HepG2 (cell line): ENCODE measurements at regions not wholly inside any gene's neighbourhood (a gene's known extent, or its start where the extent isn't known, plus 50 kb on each side); places are given as distances from the start of the nearest gene placed in this dataset.

Source experiments
- ATAC-seq: fragments of 200-7000 bp; cut with Tn5 transposase; 3 replicates; pipeline ENCODE4 v1.9.1; 2020; ENCODE audit warnings: mild to moderate bottlenecking, moderate library complexity
- BruUV-seq: library from RNA; stranded (reverse); fragments of 400-500 nt; replicated peaks from 2 replicates; lab custom pipeline; 2021; lab: Mats Ljungman, UMichigan
- CTCF ChIA-PET: fragments of 300-600 bp; formaldehyde crosslinking; extraction: SDS; loops from one replicate; lab custom pipeline; 2021; ENCODE audit warnings: low total read pairs, inconsistent platforms, low intra/inter-chr PET ratio; lab: Yijun Ruan, JAX
- POLR2A ChIA-PET: fragments of 350-600 bp; sonication (Branson Sonifier 250); formaldehyde crosslinking; loops from one replicate; lab custom pipeline; 2020; ENCODE audit warnings: antibody characterized with exemption, inconsistent platforms; lab: Yijun Ruan, JAX
- DNase-seq: peaks from one replicate; pipeline ENCODE4 v3.0.0-alpha.2; 2015; ENCODE audit warnings: low spot score
- FAIRE-seq: peaks from 3 replicates; lab custom pipeline; 2011; peaks lifted over from hg19 to GRCh38; lab: Jason Lieb, UNC
- H2AFZ ChIP-seq: one replicate; pipeline ENCODE4 v1.6.1; 2011; ENCODE audit warnings: low read length, inconsistent platforms
- H3K27ac ChIP-seq: fragments of 300-600 bp; 3 replicates; pipeline ENCODE4 v1.8.0; 2011; ENCODE audit warnings: mixed run types, mild to moderate bottlenecking, mixed read lengths, low read length, inconsistent platforms; ENCODE audit not compliant: insufficient read depth; ENCODE audit errors: extremely low read length
- H3K27me3 ChIP-seq, 2 experiments: fragments of 200-600 bp in 1 of 2; 2 replicates in 1 of 2; 3 replicates in 1 of 2; pipeline versions ENCODE4 v1.6.0 to v1.8.0; 2011; ENCODE audit warnings: low read length in 2 of 2, mild to moderate bottlenecking in 2 of 2, moderate library complexity in 2 of 2, inconsistent platforms in 1 of 2; ENCODE audit not compliant: insufficient read depth in 2 of 2, control insufficient read depth in 1 of 2
- H3K36me3 ChIP-seq, 2 experiments: fragments of 200-600 bp in 1 of 2; replicated peaks in 1 of 2; 2 replicates in 1 of 2; 3 replicates in 1 of 2; pipeline versions ENCODE4 v1.5.1 to v1.8.0; 2011; ENCODE audit warnings: low read length in 2 of 2, inconsistent platforms in 1 of 2; ENCODE audit not compliant: insufficient read depth in 2 of 2, control insufficient read depth in 1 of 2
- H3K4me1 ChIP-seq: 2 replicates; pipeline ENCODE4 v1.5.1; 2012; ENCODE audit warnings: low read length, inconsistent platforms; ENCODE audit not compliant: insufficient read depth
- H3K4me2 ChIP-seq: 2 replicates; pipeline ENCODE4 v1.6.0; 2011; ENCODE audit warnings: low read depth, low read length, inconsistent platforms
- H3K4me3 ChIP-seq, 3 experiments: fragments of 200-600 bp in 1 of 3; sonication (generic), shearing (Covaris generic) in 1 of 3; replicated peaks in 1 of 3; 2 replicates each; pipeline ENCODE4 v1.5.1; 2011 to 2016; ENCODE audit warnings: low read length in 3 of 3, inconsistent platforms in 2 of 3, low read depth in 2 of 3, mild to moderate bottlenecking in 2 of 3, control low read depth in 1 of 3, mixed read lengths in 1 of 3; ENCODE audit not compliant: insufficient read depth in 1 of 3
- H3K79me2 ChIP-seq: one replicate; pipeline ENCODE4 v1.6.1; 2011; ENCODE audit warnings: low read length, inconsistent platforms; ENCODE audit not compliant: insufficient read depth
- H3K9ac ChIP-seq: 2 replicates; pipeline ENCODE4 v1.6.0; 2011; ENCODE audit warnings: mild to moderate bottlenecking, low read depth, low read length, inconsistent platforms; ENCODE audit not compliant: insufficient read depth
- H3K9me3 ChIP-seq: 2 replicates; pipeline ENCODE4 v1.5.1; 2012; ENCODE audit warnings: mild to moderate bottlenecking, low read length
- H4K20me1 ChIP-seq: 2 replicates; pipeline ENCODE4 v1.6.0; 2011; ENCODE audit warnings: inconsistent platforms, mild to moderate bottlenecking, low read length, moderate library complexity; ENCODE audit not compliant: insufficient read depth
- AHDC1 ChIP-seq: sonication (generic); formaldehyde crosslinking; IDR thresholded peaks from 2 replicates; pipeline ENCODE4 v1.5.1; 2020; ENCODE audit warnings: mild to moderate bottlenecking, missing genetic modification reagents, borderline replicate concordance
- CBFB ChIP-seq: sonication (generic); formaldehyde crosslinking; IDR thresholded peaks from 2 replicates; pipeline ENCODE4 v1.4.0; 2020; ENCODE audit warnings: missing genetic modification reagents
- CENPX ChIP-seq: sonication (generic); formaldehyde crosslinking; IDR thresholded peaks from 2 replicates; pipeline ENCODE4 v1.9.0; 2021; ENCODE audit warnings: mild to moderate bottlenecking, missing genetic modification reagents, moderate library complexity
- FIP1L1 ChIP-seq: fragments of 200-400 bp; formaldehyde crosslinking; IDR thresholded peaks from 2 replicates; pipeline ENCODE4 v1.6.1; 2018; ENCODE audit warnings: low read depth, mild to moderate bottlenecking, low read length, moderate library complexity, borderline replicate concordance; ENCODE audit not compliant: insufficient read depth
- GZF1 ChIP-seq: sonication (generic); formaldehyde crosslinking; IDR thresholded peaks from 2 replicates; pipeline ENCODE4 v1.5.1; 2020; ENCODE audit warnings: mild to moderate bottlenecking, missing genetic modification reagents
- HOXA5 ChIP-seq: sonication (generic); formaldehyde crosslinking; IDR thresholded peaks from 2 replicates; pipeline ENCODE4 v1.4.0; 2020; ENCODE audit warnings: missing genetic modification reagents
- NFIC ChIP-seq: IDR thresholded peaks from 2 replicates; pipeline ENCODE4 v1.6.1; 2012; ENCODE audit warnings: mild to moderate bottlenecking, low read length, inconsistent platforms
- NFYC ChIP-seq: IDR thresholded peaks from 2 replicates; pipeline ENCODE4 v1.6.1; 2016; ENCODE audit warnings: missing genetic modification reagents, missing compliant biosample characterization
- SETDB1 ChIP-seq: sonication (generic); formaldehyde crosslinking; IDR thresholded peaks from 2 replicates; pipeline ENCODE4 v1.5.1; 2020; ENCODE audit warnings: missing genetic modification reagents, mild to moderate bottlenecking, borderline replicate concordance
- SNAI1 ChIP-seq: sonication (generic); formaldehyde crosslinking; IDR thresholded peaks from 2 replicates; pipeline ENCODE4 v1.5.0; 2020; ENCODE audit warnings: mild to moderate bottlenecking, missing genetic modification reagents, borderline replicate concordance
- SP4 ChIP-seq: sonication (generic); formaldehyde crosslinking; IDR thresholded peaks from 2 replicates; pipeline ENCODE4 v1.8.1; 2023; ENCODE audit warnings: mild to moderate bottlenecking, missing genetic modification reagents
- TRIM24 ChIP-seq: sonication (generic); formaldehyde crosslinking; IDR thresholded peaks from 2 replicates; pipeline ENCODE4 v1.8.0; 2022; ENCODE audit warnings: mild to moderate bottlenecking, missing genetic modification reagents
- WIZ ChIP-seq: sonication (generic); formaldehyde crosslinking; IDR thresholded peaks from 2 replicates; pipeline ENCODE4 v1.5.1; 2020; ENCODE audit warnings: mild to moderate bottlenecking, missing genetic modification reagents
- YEATS2 ChIP-seq: sonication (generic); formaldehyde crosslinking; IDR thresholded peaks from 2 replicates; pipeline ENCODE4 v1.4.0; 2020; ENCODE audit warnings: missing genetic modification reagents, borderline replicate concordance
- ZMAT5 ChIP-seq: sonication (generic); formaldehyde crosslinking; IDR thresholded peaks from 2 replicates; pipeline ENCODE4 v1.5.0; 2020; ENCODE audit warnings: mild to moderate bottlenecking, low read depth, missing genetic modification reagents, borderline replicate concordance
- ZMYM3 ChIP-seq: sonication (generic); formaldehyde crosslinking; IDR thresholded peaks from 2 replicates; pipeline ENCODE4 v1.5.1; 2020; ENCODE audit warnings: mild to moderate bottlenecking, missing genetic modification reagents
- ZNF232 ChIP-seq: sonication (generic); formaldehyde crosslinking; IDR thresholded peaks from 2 replicates; pipeline ENCODE4 v1.4.0; 2020; ENCODE audit warnings: missing genetic modification reagents, borderline replicate concordance
- ZNF274 ChIP-seq: sonication (generic); formaldehyde crosslinking; IDR thresholded peaks from 2 replicates; pipeline ENCODE4 v1.5.1; 2020; ENCODE audit warnings: mild to moderate bottlenecking, missing genetic modification reagents
- ZNF768 ChIP-seq: sonication (generic); formaldehyde crosslinking; IDR thresholded peaks from 2 replicates; pipeline ENCODE4 v1.4.0; 2020; ENCODE audit warnings: missing genetic modification reagents
- WGBS: methylation state at CpG from one replicate; pipeline ENCODE4 v1.1.6; 2017; ENCODE audit warnings: low lambda C conversion rate; 5-methylcytosine and 5-hydroxymethylcytosine counted together
- in situ Hi-C: cut with HindIII; loops from 2 replicates; pipeline ENCODE4 v1.10.0; 2017; ENCODE audit warnings: low pct_unique_long_range_greater_than_20kb; ENCODE audit not compliant: extremely low pct_ligation_motif_present
- intact Hi-C: fragments of 100-400 bp; cut with micrococcal nuclease; formaldehyde crosslinking; loops from one replicate; pipeline ENCODE4 v1.10.0; 2022; ENCODE audit not compliant: unreplicated experiment
- TF ChIP-seq, protein P1 (sequence below): sonication (generic); formaldehyde crosslinking; conservative IDR thresholded peaks from 2 replicates; pipeline ENCODE4 v1.4.0; 2020; ENCODE audit warnings: missing genetic modification reagents

DNA sequence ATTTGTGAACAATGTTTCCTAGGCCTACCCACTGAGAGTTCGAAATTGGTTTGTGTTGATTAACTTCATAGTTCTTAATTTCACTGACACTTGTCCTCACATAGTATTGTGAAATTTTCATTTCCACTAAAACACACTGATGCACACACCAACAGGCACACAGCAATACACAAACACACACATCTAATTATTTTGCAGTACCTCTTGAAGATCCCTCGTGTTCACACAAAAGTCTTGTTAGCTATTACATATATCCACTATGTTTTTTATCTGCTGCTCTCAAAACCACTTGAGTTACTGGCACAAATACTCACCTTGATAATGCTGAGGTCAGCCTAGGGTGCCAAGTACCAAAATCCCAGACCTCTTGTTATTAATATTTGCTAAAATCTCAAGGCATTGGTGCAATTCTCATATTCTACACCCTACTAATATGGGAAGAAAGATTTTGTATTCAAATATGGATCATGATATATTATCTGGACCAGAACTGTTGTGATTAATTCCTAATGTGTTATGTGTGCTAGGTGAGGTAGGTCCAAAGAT lies 767.4 kb upstream of the CDH10 start:
- ChIA-PET POLR2A (no interaction called here), CTCF (no interaction called here)
- Histone ChIP-seq H4K20me1 (no peaks in the 10 kb centered on the region), H3K9ac (no peak overlapping the region), H3K27ac (no peak overlapping the region), H3K4me1 (no peaks in the 10 kb centered on the region), H3K4me3 (no peak overlapping the region), H3K36me3 (no peaks in the 10 kb centered on the region), H3K79me2 (no peaks in the 10 kb centered on the region), H2AFZ (no peak overlapping the region), H3K27me3 (no peaks in the 10 kb centered on the region), H3K9me3 (peaks cover 4% of the 10 kb centered on the region; the same call in 1 of the 2 replicates), H3K4me2 (no peak overlapping the region)
- 4% methylated on average over 2 of the region's 2 CpGs for WGBS
- intact Hi-C loops (no loop called here), in situ Hi-C loops (no loop called here)
- TF ChIP-seq ZNF232 (CRISPR knock-in tag) (no peak), ZNF274 (CRISPR knock-in tag) (no peak), ZMAT5 (CRISPR knock-in tag) (no peak), AHDC1 (CRISPR knock-in tag) (no peak), SP4 (CRISPR knock-in tag) (no peak), SETDB1 (CRISPR knock-in tag) (no peak), SNAI1 (no peak), GZF1 (CRISPR knock-in tag) (no peak), CBFB (CRISPR knock-in tag) (no peak), TRIM24 (CRISPR knock-in tag) (no peak), ZMYM3 (CRISPR knock-in tag) (no peak), ZNF768 (CRISPR knock-in tag) (no peak), NFYC (CRISPR knock-in tag) (no peak), FIP1L1 (no peak), YEATS2 (CRISPR knock-in tag) (no peak), WIZ (CRISPR knock-in tag) (no peak), NFIC (no peak), HOXA5 (no peak), CENPX (CRISPR knock-in tag) (no peak)
- TF ChIP-seq, protein P1, sequence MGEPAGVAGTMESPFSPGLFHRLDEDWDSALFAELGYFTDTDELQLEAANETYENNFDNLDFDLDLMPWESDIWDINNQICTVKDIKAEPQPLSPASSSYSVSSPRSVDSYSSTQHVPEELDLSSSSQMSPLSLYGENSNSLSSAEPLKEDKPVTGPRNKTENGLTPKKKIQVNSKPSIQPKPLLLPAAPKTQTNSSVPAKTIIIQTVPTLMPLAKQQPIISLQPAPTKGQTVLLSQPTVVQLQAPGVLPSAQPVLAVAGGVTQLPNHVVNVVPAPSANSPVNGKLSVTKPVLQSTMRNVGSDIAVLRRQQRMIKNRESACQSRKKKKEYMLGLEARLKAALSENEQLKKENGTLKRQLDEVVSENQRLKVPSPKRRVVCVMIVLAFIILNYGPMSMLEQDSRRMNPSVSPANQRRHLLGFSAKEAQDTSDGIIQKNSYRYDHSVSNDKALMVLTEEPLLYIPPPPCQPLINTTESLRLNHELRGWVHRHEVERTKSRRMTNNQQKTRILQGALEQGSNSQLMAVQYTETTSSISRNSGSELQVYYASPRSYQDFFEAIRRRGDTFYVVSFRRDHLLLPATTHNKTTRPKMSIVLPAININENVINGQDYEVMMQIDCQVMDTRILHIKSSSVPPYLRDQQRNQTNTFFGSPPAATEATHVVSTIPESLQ (CRISPR knock-in tag), result no peak
- DNase-seq (no peak), ATAC-seq (no peak), FAIRE-seq (no peak)
- BruUV-seq, result no TSS peak
